ENCODE measurements at regions not wholly inside any gene's neighbourhood (a gene's known extent, or its start where the extent isn't known, plus 50 kb on each side); places are given as distances from the start of the nearest gene placed in this dataset.

DNA sequence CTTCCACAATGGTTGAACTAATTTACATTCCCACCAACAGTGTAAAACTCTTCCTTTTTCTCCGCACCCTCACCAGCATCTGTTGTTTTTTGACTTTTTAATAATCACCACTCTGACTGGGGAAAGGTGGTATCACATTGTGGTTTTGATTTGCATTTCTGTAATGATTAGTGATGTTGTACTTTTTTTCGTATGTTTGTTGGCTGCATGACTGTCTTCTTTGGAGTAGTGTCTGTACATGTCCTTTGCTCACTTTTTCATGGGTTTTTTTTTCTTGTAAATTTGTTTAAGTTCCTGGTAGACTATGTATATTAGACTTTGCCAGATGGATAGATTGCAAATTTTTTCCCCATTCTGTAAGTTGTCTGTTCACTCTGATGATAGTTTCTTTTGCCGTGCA is 574.8 kb downstream of the KCNJ3 start:
- H3K4me1 ChIP-seq (ENCODE audit: control insufficient read depth, extremely low read depth, insufficient read depth, low read length): no peaks in the 10 kb centered on the region
- no peaks in the 10 kb centered on the region for H3K9me3 ChIP-seq (ENCODE audit: control insufficient read depth, insufficient read depth, low read depth, low read length)
- H2AFZ ChIP-seq (ENCODE audit: low read length): no peak overlapping the region
- no peaks in the 10 kb centered on the region for H3K36me3 ChIP-seq (ENCODE audit: control insufficient read depth, insufficient read depth, low read length)
- no peak overlapping the region for H3K4me3 ChIP-seq (replicated peaks in 1 of 4; ENCODE audit: control extremely low read depth in 1 of 4, insufficient read depth in 1 of 4, low read depth in 3 of 4, low read length in 4 of 4)
- no peak for TF ChIP-seq EZH2 (IDR thresholded peaks at IDR 0.05; ENCODE audit: low read length, missing control alignments)
- no peak for TF ChIP-seq CTCF (conservative IDR thresholded peaks at IDR 0.05 in 1 of 2, IDR thresholded peaks at IDR 0.05 in 1 of 2; ENCODE audit: low read depth in 1 of 2, low read length in 2 of 2)
- H3K4me2 ChIP-seq (ENCODE audit: extremely low read depth, insufficient read depth, low read length): no peak overlapping the region
- H3K27ac ChIP-seq (ENCODE audit: insufficient read depth, low read length): no peak overlapping the region
- no peaks in the 10 kb centered on the region for H4K20me1 ChIP-seq (ENCODE audit: control insufficient read depth, extremely low read depth, insufficient read depth, low read length)
- H3K79me2 ChIP-seq (ENCODE audit: control insufficient read depth, insufficient read depth, low read length): no peaks in the 10 kb centered on the region
- no peak for DNase-seq (ENCODE audit: low read depth in 2 of 2)
- no peak overlapping the region for H3K9ac ChIP-seq (ENCODE audit: insufficient read depth, low read length)
- H3K27me3 ChIP-seq (ENCODE audit: control insufficient read depth, insufficient read depth, low read length): no peaks in the 10 kb centered on the region

GRCh38 chr2:155266583-155266982 is 568.1 kb downstream of the KCNJ3 start:
- H3K27me3 ChIP-seq (ENCODE audit: control insufficient read depth, insufficient read depth, low read length): no peaks in the 10 kb centered on the region
- no peak overlapping the region for H3K9ac ChIP-seq (ENCODE audit: insufficient read depth, low read length)
- no peaks in the 10 kb centered on the region for H3K4me1 ChIP-seq (ENCODE audit: control insufficient read depth, extremely low read depth, insufficient read depth, low read length)
- no peak overlapping the region for H3K27ac ChIP-seq (ENCODE audit: insufficient read depth, low read length)
- no peak overlapping the region for H3K4me2 ChIP-seq (ENCODE audit: extremely low read depth, insufficient read depth, low read length)
- H3K4me3 ChIP-seq (replicated peaks in 1 of 4; ENCODE audit: control extremely low read depth in 1 of 4, insufficient read depth in 1 of 4, low read depth in 3 of 4, low read length in 4 of 4): no peak overlapping the region
- no peak for DNase-seq (ENCODE audit: low read depth in 2 of 2)
- no peaks in the 10 kb centered on the region for H3K9me3 ChIP-seq (ENCODE audit: control insufficient read depth, insufficient read depth, low read depth, low read length)
- H3K36me3 ChIP-seq (ENCODE audit: control insufficient read depth, insufficient read depth, low read length): no peaks in the 10 kb centered on the region
- H3K79me2 ChIP-seq (ENCODE audit: control insufficient read depth, insufficient read depth, low read length): no peaks in the 10 kb centered on the region
- H4K20me1 ChIP-seq (ENCODE audit: control insufficient read depth, extremely low read depth, insufficient read depth, low read length): no peaks in the 10 kb centered on the region
- TF ChIP-seq CTCF (conservative IDR thresholded peaks at IDR 0.05 in 1 of 2, IDR thresholded peaks at IDR 0.05 in 1 of 2; ENCODE audit: low read depth in 1 of 2, low read length in 2 of 2) (no peak), EZH2 (IDR thresholded peaks at IDR 0.05; ENCODE audit: low read length, missing control alignments) (no peak)
- H2AFZ ChIP-seq (ENCODE audit: low read length): no peak overlapping the region

DNA sequence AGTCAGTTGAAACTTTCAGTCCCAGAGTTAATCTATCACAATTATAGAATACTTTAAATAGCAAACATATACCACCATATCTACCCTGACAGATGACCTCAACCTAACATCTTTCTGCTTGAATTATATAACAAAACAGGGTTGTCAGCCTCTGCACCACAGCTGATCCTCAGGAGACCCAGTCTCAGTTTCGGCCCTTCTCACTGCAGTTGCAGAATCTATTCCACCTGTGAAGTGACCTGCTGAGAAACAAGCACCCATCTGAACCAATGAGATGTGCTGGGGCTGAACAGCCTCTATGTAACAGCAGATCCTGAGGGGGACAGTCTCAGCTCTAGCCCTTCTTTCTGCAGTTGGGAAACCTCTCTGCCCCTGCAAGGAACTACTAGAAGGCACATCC is 567.6 kb downstream of the KCNJ3 start:
- Histone ChIP-seq H3K4me2 (ENCODE audit: extremely low read depth, insufficient read depth, low read length) (no peak overlapping the region), H3K4me3 (replicated peaks in 1 of 4; ENCODE audit: control extremely low read depth in 1 of 4, insufficient read depth in 1 of 4, low read depth in 3 of 4, low read length in 4 of 4) (no peak overlapping the region), H3K36me3 (ENCODE audit: control insufficient read depth, insufficient read depth, low read length) (no peaks in the 10 kb centered on the region), H3K27me3 (ENCODE audit: control insufficient read depth, insufficient read depth, low read length) (no peaks in the 10 kb centered on the region), H4K20me1 (ENCODE audit: control insufficient read depth, extremely low read depth, insufficient read depth, low read length) (no peaks in the 10 kb centered on the region), H3K27ac (ENCODE audit: insufficient read depth, low read length) (no peak overlapping the region), H3K79me2 (ENCODE audit: control insufficient read depth, insufficient read depth, low read length) (no peaks in the 10 kb centered on the region), H2AFZ (ENCODE audit: low read length) (no peak overlapping the region), H3K9ac (ENCODE audit: insufficient read depth, low read length) (no peak overlapping the region), H3K4me1 (ENCODE audit: control insufficient read depth, extremely low read depth, insufficient read depth, low read length) (no peaks in the 10 kb centered on the region), H3K9me3 (ENCODE audit: control insufficient read depth, insufficient read depth, low read depth, low read length) (no peaks in the 10 kb centered on the region)
- TF ChIP-seq CTCF (conservative IDR thresholded peaks at IDR 0.05 in 1 of 2, IDR thresholded peaks at IDR 0.05 in 1 of 2; ENCODE audit: low read depth in 1 of 2, low read length in 2 of 2) (no peak), EZH2 (IDR thresholded peaks at IDR 0.05; ENCODE audit: low read length, missing control alignments) (no peak)
- DNase-seq (ENCODE audit: low read depth in 2 of 2): no peak

Data from fibroblast of lung (primary cell).